Neuronal stem cell (in vitro differentiated cells): ENCODE measurements at regions not wholly inside any gene's neighbourhood (a gene's known extent, or its start where the extent isn't known, plus 50 kb on each side); places are given as distances from the start of the nearest gene placed in this dataset. TPM values are rescaled to one million over a fixed set of nuclear protein-coding genes. Genes with fewer than 3 reads are reported as not detected.

ENCODE experiments used
- DNase-seq: peaks from one replicate; pipeline ENCODE4 v3.0.0-alpha.2; 2013; ENCODE audit warnings: low spot score
- H2AFZ ChIP-seq: one replicate; pipeline ENCODE4 v1.6.1; 2013; ENCODE audit warnings: mild to moderate bottlenecking, low read length, inconsistent platforms
- H2AK5ac ChIP-seq: 2 replicates; pipeline ENCODE4 v1.6.1; 2013; ENCODE audit warnings: low read depth, mild to moderate bottlenecking, inconsistent platforms, low read length, moderate library complexity, mixed read lengths
- H2BK120ac ChIP-seq: 2 replicates; pipeline ENCODE4 v1.6.1; 2013; ENCODE audit warnings: low read depth, mild to moderate bottlenecking, inconsistent platforms, low read length, moderate library complexity, mixed read lengths
- H2BK12ac ChIP-seq: one replicate; pipeline ENCODE4 v1.6.1; 2013; ENCODE audit warnings: low read length, inconsistent platforms
- H2BK15ac ChIP-seq: 2 replicates; pipeline ENCODE4 v1.6.1; 2013; ENCODE audit warnings: mild to moderate bottlenecking, low read length, inconsistent platforms, mixed read lengths
- H2BK5ac ChIP-seq: one replicate; pipeline ENCODE4 v1.6.1; 2013; ENCODE audit warnings: inconsistent platforms, mild to moderate bottlenecking, low read length, moderate library complexity
- H3K14ac ChIP-seq: one replicate; pipeline ENCODE4 v1.6.1; 2013; ENCODE audit warnings: low read length, inconsistent platforms
- H3K18ac ChIP-seq: 2 replicates; pipeline ENCODE4 v1.6.1; 2013; ENCODE audit warnings: low read length, inconsistent platforms
- H3K23ac ChIP-seq: 2 replicates; pipeline ENCODE4 v1.6.1; 2013; ENCODE audit warnings: low read depth, mild to moderate bottlenecking, mixed read lengths, low read length, inconsistent platforms; ENCODE audit not compliant: poor library complexity
- H3K27ac ChIP-seq: replicated peaks from 3 replicates; pipeline ENCODE4 v1.5.1; 2013; ENCODE audit warnings: low read length, inconsistent platforms
- H3K27me3 ChIP-seq, 3 experiments: 2 replicates each; pipeline ENCODE4 v1.6.1; 2013; ENCODE audit warnings: low read length in 3 of 3, mild to moderate bottlenecking in 2 of 3, inconsistent platforms in 1 of 3, low read depth in 1 of 3, mixed read lengths in 1 of 3, moderate library complexity in 1 of 3; ENCODE audit not compliant: control insufficient read depth in 3 of 3, insufficient read depth in 3 of 3
- H3K36me3 ChIP-seq, 2 donors: replicated peaks in 1 of 2; 2 replicates each; pipeline ENCODE4 v1.6.1; 2013; ENCODE audit warnings: low read length in 2 of 2; ENCODE audit not compliant: control insufficient read depth in 2 of 2, insufficient read depth in 2 of 2
- H3K4ac ChIP-seq: 2 replicates; pipeline ENCODE4 v1.6.1; 2013; ENCODE audit warnings: inconsistent platforms, mild to moderate bottlenecking, low read length, moderate library complexity
- H3K4me1 ChIP-seq, 2 donors: 1 replicate in 1 of 2; 2 replicates in 1 of 2; pipeline ENCODE4 v1.6.1; 2013; ENCODE audit warnings: low read length in 2 of 2, low read depth in 1 of 2; ENCODE audit not compliant: control insufficient read depth in 2 of 2, insufficient read depth in 1 of 2
- H3K4me2 ChIP-seq: one replicate; pipeline ENCODE4 v1.6.1; 2013; ENCODE audit warnings: mild to moderate bottlenecking, low read length, inconsistent platforms; ENCODE audit not compliant: insufficient read depth, poor library complexity, severe bottlenecking
- H3K4me3 ChIP-seq, 2 donors: 2 replicates each; pipeline ENCODE4 v1.5.1; 2013; ENCODE audit warnings: low read length in 2 of 2, mild to moderate bottlenecking in 2 of 2, inconsistent platforms in 1 of 2, moderate library complexity in 1 of 2
- H3K79me1 ChIP-seq: one replicate; pipeline ENCODE4 v1.6.1; 2013; ENCODE audit warnings: low read depth, mild to moderate bottlenecking, inconsistent platforms, low read length, moderate library complexity
- H3K9ac ChIP-seq: one replicate; pipeline ENCODE4 v1.6.1; 2013; ENCODE audit warnings: mild to moderate bottlenecking, low read depth, low read length, inconsistent platforms; ENCODE audit not compliant: poor library complexity
- H3K9me3 ChIP-seq, 2 donors: replicated peaks in 1 of 2; 2 replicates each; pipeline versions ENCODE3 to v1.6.1; 2013; ENCODE audit warnings: low read length in 2 of 2, mild to moderate bottlenecking in 2 of 2, inconsistent platforms in 1 of 2, low read depth in 1 of 2, mixed read lengths in 1 of 2, moderate library complexity in 1 of 2; ENCODE audit not compliant: control insufficient read depth in 2 of 2, insufficient read depth in 1 of 2
- H4K8ac ChIP-seq: one replicate; pipeline ENCODE4 v1.6.1; 2013; ENCODE audit warnings: low read depth, mild to moderate bottlenecking, inconsistent platforms, low read length, moderate library complexity
- H4K91ac ChIP-seq: one replicate; pipeline ENCODE4 v1.6.1; 2013; ENCODE audit warnings: low read length, low read depth, mild to moderate bottlenecking, inconsistent platforms; ENCODE audit not compliant: poor library complexity
- WGBS, 2 donors: extraction: QIAGEN DNeasy Blood & Tissue Kit; methylation state at CpG; one replicate each; pipeline ENCODE4 v1.1.7; 2013; ENCODE audit warnings: missing lambda C conversion rate in 2 of 2, mixed read lengths in 1 of 2; ENCODE audit not compliant: insufficient read length in 2 of 2, insufficient replicate concordance in 1 of 2; ENCODE audit errors: extremely low coverage in 2 of 2; 5-methylcytosine and 5-hydroxymethylcytosine counted together
- small RNA-seq: library from polyadenylated mRNA; stranded (forward); fragments of <200 nt; extraction: miRNeasy Mini kit (QIAGEN cat#:217004); gene quantifications from one replicate; pipeline ENCODE3, GENCODE V24; 2013; ENCODE audit not compliant: insufficient read depth

DNA sequence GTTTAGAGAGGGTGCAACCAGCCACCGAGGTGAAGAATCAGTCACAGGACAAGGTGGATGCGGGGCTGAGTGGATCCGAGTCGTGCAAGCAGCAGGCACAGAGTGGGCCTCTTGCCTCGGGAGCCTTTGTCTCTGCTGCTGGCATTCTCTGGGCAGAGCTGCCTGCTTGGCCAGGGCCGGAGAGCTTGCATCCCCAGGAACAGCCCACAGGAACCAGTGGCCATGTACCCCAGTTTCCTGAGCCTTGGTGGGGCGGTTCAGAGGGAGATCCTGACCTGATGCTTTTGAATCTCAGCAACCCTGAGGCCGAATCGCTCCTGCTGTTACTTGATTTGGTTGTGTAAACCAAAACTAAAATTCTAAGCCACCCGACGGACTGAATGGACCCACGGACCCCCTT, 50.1 kb upstream of the EIF5 start:
- Histone ChIP-seq H3K36me3 (no peaks in the 10 kb centered on the region), H4K91ac (no peak overlapping the region), H3K9me3 (peaks cover 2 to 10% of the 10 kb centered on the region in 2 donors), H3K79me1 (no peaks in the 10 kb centered on the region), H4K8ac (no peak overlapping the region), H3K27ac (no peak overlapping the region), H3K4me3 (peak overlapping the region in 1 of 2 donors; percentile 33), H3K23ac (no peak overlapping the region), H3K9ac (no peak overlapping the region), H3K27me3 (peaks cover 8 to 72% (median 19%) of the 10 kb centered on the region in 3 experiments), H2BK5ac (no peak overlapping the region), H2AFZ (no peak overlapping the region), H3K4ac (no peak overlapping the region), H3K4me1 (no peaks in the 10 kb centered on the region), H2BK120ac (no peak overlapping the region), H2AK5ac (no peak overlapping the region), H3K14ac (no peak overlapping the region), H3K18ac (peak overlapping the region; percentile 36), H2BK15ac (no peak overlapping the region), H2BK12ac (no peak overlapping the region), H3K4me2 (no peak overlapping the region)
- WGBS, 2 donors = no CpG with 5 or more reads among the region's 12 CpGs
- DNase-seq = no peak

Small RNAs in the stretch of these regions (small RNA-seq; reads per million reads assigned to genes)
- gene AL161669.2 = not detected
